ENCODE measurements at regions not wholly inside any gene's neighbourhood (a gene's known extent, or its start where the extent isn't known, plus 50 kb on each side); places are given as distances from the start of the nearest gene placed in this dataset.
"Not testable (repeated sequence)": the region's sequence is repeated elsewhere in the genome, so short reads cannot be mapped to it uniquely, and the experiment has no call there.

- Histone ChIP-seq H3K4me3 (ENCODE audit: low read depth, low read length) (no peak overlapping the region), H3K9ac (ENCODE audit: low read depth, low read length) (no peak overlapping the region), H3K36me3 (ENCODE audit: control insufficient read depth, insufficient read depth, low read length) (no peaks in the 10 kb centered on the region), H3K9me3 (ENCODE audit: control insufficient read depth, insufficient read depth, low read length) (no peaks in the 10 kb centered on the region), H3K4me1 (ENCODE audit: control insufficient read depth, insufficient read depth, low read length) (no peaks in the 10 kb centered on the region), H3K27me3 (ENCODE audit: control insufficient read depth, insufficient read depth, low read length) (no peaks in the 10 kb centered on the region)
Measured at GRCh38 chr7:49660170-49660783, 113.2 kb upstream of the VWC2 start.

DNA sequence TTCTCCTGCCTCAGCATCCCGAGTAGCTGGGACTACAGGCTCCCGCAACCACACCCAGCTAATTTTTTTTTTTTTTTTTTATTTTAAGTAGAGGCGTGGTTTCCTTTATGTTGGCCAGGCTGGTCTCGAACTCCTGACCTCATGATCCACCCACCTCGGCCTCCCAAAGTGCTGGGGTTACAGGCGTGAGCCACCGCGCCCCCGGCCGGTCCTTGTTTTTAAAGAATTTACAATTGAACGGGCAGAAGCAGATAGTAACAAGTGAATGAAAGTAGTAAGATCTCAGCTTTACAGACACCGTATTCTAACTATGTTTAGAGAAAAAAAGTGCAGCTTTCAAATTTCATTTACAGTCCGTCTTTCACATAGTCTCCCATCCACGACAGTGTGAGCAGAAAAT, 112.5 kb upstream of the VWC2 start:
- no peak overlapping the region for H3K9ac ChIP-seq (ENCODE audit: low read depth, low read length)
- H3K9me3 ChIP-seq (ENCODE audit: control insufficient read depth, insufficient read depth, low read length), result no peaks in the 10 kb centered on the region
- no peaks in the 10 kb centered on the region for H3K36me3 ChIP-seq (ENCODE audit: control insufficient read depth, insufficient read depth, low read length)
- H3K27me3 ChIP-seq (ENCODE audit: control insufficient read depth, insufficient read depth, low read length), result no peaks in the 10 kb centered on the region
- no peak overlapping the region for H3K4me3 ChIP-seq (ENCODE audit: low read depth, low read length)
- H3K4me1 ChIP-seq (ENCODE audit: control insufficient read depth, insufficient read depth, low read length), result no peaks in the 10 kb centered on the region

DNA sequence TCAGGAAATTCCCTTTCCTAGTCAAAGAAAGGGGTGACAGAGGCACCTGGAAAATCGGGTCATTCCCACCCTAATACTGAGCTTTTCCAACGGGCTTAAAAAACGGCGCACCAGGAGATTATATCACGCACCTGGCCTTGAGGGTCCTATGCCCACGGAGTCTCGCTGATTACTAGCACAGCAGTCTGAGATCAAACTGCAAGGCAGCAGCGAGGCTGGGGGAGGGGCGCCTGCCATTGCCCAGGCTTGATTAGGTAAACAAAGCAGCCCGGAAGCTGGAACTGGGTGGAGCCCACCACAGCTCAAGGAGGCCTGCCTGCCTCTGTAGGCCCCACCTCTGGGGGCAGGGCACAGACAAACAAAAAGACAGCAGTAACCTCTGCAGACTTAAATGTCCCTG, 107.5 kb upstream of the VWC2 start:
- not testable (repeated sequence) for H3K9ac ChIP-seq (ENCODE audit: low read depth, low read length); H3K27me3 ChIP-seq (ENCODE audit: control insufficient read depth, insufficient read depth, low read length); H3K4me1 ChIP-seq (ENCODE audit: control insufficient read depth, insufficient read depth, low read length); H3K4me3 ChIP-seq (ENCODE audit: low read depth, low read length); H3K36me3 ChIP-seq (ENCODE audit: control insufficient read depth, insufficient read depth, low read length); H3K9me3 ChIP-seq (ENCODE audit: control insufficient read depth, insufficient read depth, low read length)

DNA sequence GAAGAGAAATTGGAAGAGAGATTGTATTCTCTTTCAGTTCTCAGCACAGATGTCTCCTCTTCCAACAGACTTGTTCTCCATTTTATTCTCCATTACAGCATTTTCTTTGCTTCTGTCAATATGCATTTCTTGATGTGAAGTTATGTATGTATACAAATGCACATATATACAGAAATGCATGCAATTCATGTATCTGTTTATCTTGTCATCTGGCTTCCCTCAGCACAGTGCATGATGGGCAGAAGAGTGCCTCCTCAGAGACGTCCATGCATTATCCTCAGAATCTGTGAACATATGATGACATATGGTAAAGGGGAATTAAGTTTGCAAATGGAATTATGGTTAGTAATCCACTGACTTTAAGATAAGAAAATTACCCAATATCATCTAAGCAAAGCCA, 106.7 kb upstream of the VWC2 start:
- no peaks in the 10 kb centered on the region for H3K4me1 ChIP-seq (ENCODE audit: control insufficient read depth, insufficient read depth, low read length)
- H3K9ac ChIP-seq (ENCODE audit: low read depth, low read length), result no peak overlapping the region
- H3K36me3 ChIP-seq (ENCODE audit: control insufficient read depth, insufficient read depth, low read length), result no peaks in the 10 kb centered on the region
- H3K27me3 ChIP-seq (ENCODE audit: control insufficient read depth, insufficient read depth, low read length), result no peaks in the 10 kb centered on the region
- H3K9me3 ChIP-seq (ENCODE audit: control insufficient read depth, insufficient read depth, low read length), result no peaks in the 10 kb centered on the region
- no peak overlapping the region for H3K4me3 ChIP-seq (ENCODE audit: low read depth, low read length)

DNA sequence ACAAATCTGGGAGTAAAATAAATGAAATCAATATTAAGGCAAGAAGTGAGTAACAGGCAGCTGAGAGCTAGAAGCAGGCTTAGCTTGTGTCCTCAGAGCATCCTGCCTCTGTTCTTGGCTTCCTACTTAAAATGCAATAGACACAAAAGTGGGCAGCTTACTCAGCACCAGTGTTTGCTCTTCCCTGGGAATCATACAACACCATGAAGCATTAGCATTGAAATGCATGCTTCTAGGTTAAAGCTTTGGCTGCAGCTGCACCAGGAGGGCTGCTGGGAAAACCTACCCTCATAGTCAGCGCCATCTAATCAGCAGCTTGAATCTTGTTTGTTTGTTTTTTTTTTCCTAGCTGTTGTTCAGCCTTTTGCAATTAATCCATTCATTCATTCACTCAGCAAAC, 104.2 kb upstream of the VWC2 start:
- no peaks in the 10 kb centered on the region for H3K9me3 ChIP-seq (ENCODE audit: control insufficient read depth, insufficient read depth, low read length)
- no peaks in the 10 kb centered on the region for H3K4me1 ChIP-seq (ENCODE audit: control insufficient read depth, insufficient read depth, low read length)
- no peak overlapping the region for H3K4me3 ChIP-seq (ENCODE audit: low read depth, low read length)
- no peaks in the 10 kb centered on the region for H3K36me3 ChIP-seq (ENCODE audit: control insufficient read depth, insufficient read depth, low read length)
- no peaks in the 10 kb centered on the region for H3K27me3 ChIP-seq (ENCODE audit: control insufficient read depth, insufficient read depth, low read length)
- H3K9ac ChIP-seq (ENCODE audit: low read depth, low read length), result no peak overlapping the region

DNA sequence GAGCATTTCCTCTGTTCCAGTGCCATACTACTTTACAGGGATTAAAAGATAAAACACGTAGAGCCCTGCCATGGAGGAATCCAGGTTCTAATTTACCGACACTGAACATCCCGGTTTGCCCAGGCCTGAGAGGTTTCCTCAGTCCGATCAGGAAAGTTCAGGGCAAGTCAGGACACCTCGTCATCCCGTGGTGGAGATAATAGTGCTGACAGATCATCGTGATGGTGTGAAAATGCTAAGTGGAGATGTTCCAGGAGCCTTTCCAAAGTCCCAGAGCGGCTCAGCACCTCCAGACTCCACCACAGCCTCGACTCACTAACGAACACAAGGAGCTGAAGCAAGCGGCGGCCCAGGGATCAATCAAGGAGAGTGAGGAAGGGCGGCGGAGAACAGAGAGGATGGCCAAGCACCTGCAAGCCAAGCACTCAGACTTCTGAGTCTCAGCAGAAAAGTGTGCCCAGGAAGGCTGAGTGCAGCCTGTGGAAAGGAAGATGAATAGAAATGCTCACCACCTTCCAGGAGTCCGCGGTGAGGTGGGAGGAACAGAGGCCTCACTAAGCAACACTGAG, 103.7 kb upstream of the VWC2 start:
- Histone ChIP-seq H3K4me1 (ENCODE audit: control insufficient read depth, insufficient read depth, low read length) (no peaks in the 10 kb centered on the region), H3K9me3 (ENCODE audit: control insufficient read depth, insufficient read depth, low read length) (no peaks in the 10 kb centered on the region), H3K4me3 (ENCODE audit: low read depth, low read length) (no peak overlapping the region), H3K9ac (ENCODE audit: low read depth, low read length) (no peak overlapping the region), H3K36me3 (ENCODE audit: control insufficient read depth, insufficient read depth, low read length) (no peaks in the 10 kb centered on the region), H3K27me3 (ENCODE audit: control insufficient read depth, insufficient read depth, low read length) (no peaks in the 10 kb centered on the region)

- Histone ChIP-seq H3K36me3 (ENCODE audit: control insufficient read depth, insufficient read depth, low read length) (no peaks in the 10 kb centered on the region), H3K9me3 (ENCODE audit: control insufficient read depth, insufficient read depth, low read length) (no peaks in the 10 kb centered on the region), H3K9ac (ENCODE audit: low read depth, low read length) (no peak overlapping the region), H3K4me1 (ENCODE audit: control insufficient read depth, insufficient read depth, low read length) (no peaks in the 10 kb centered on the region), H3K4me3 (ENCODE audit: low read depth, low read length) (no peak overlapping the region), H3K27me3 (ENCODE audit: control insufficient read depth, insufficient read depth, low read length) (no peaks in the 10 kb centered on the region)
Measured at GRCh38 chr7:49670991-49671390, 102.4 kb upstream of the VWC2 start.

GRCh38 chr7:49692516-49692915, 80.9 kb upstream of the VWC2 start:
- no peaks in the 10 kb centered on the region for H3K9me3 ChIP-seq (ENCODE audit: control insufficient read depth, insufficient read depth, low read length)
- H3K27me3 ChIP-seq (ENCODE audit: control insufficient read depth, insufficient read depth, low read length), result no peaks in the 10 kb centered on the region
- no peaks in the 10 kb centered on the region for H3K36me3 ChIP-seq (ENCODE audit: control insufficient read depth, insufficient read depth, low read length)
- no peak overlapping the region for H3K4me3 ChIP-seq (ENCODE audit: low read depth, low read length)
- H3K4me1 ChIP-seq (ENCODE audit: control insufficient read depth, insufficient read depth, low read length), result no peaks in the 10 kb centered on the region
- no peak overlapping the region for H3K9ac ChIP-seq (ENCODE audit: low read depth, low read length)

DNA sequence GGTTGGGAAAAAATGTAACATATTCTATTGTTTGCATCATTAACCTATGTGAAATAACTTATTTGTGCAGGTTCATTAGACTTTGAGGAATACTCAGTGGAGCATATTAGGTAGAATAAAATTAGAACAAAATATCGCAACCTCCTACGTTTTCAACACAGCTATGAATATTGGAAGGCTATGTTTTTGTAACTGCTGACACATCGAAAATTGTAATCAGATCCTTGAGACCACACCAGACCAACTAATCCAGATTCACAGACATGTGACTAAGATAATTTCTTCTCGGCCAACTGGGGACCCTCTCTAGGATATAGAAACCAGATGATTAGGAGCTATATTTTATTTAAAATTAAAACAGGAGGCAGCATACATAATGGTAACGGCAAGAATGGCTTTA, 77.5 kb upstream of the VWC2 start:
- H3K27me3 ChIP-seq (ENCODE audit: control insufficient read depth, insufficient read depth, low read length), result no peaks in the 10 kb centered on the region
- no peaks in the 10 kb centered on the region for H3K9me3 ChIP-seq (ENCODE audit: control insufficient read depth, insufficient read depth, low read length)
- no peak overlapping the region for H3K4me3 ChIP-seq (ENCODE audit: low read depth, low read length)
- H3K36me3 ChIP-seq (ENCODE audit: control insufficient read depth, insufficient read depth, low read length), result no peaks in the 10 kb centered on the region
- no peaks in the 10 kb centered on the region for H3K4me1 ChIP-seq (ENCODE audit: control insufficient read depth, insufficient read depth, low read length)
- no peak overlapping the region for H3K9ac ChIP-seq (ENCODE audit: low read depth, low read length)

GRCh38 chr7:49700841-49701240, 72.6 kb upstream of the VWC2 start:
- Histone ChIP-seq H3K36me3 (ENCODE audit: control insufficient read depth, insufficient read depth, low read length) (no peaks in the 10 kb centered on the region), H3K4me3 (ENCODE audit: low read depth, low read length) (no peak overlapping the region), H3K9me3 (ENCODE audit: control insufficient read depth, insufficient read depth, low read length) (no peaks in the 10 kb centered on the region), H3K9ac (ENCODE audit: low read depth, low read length) (no peak overlapping the region), H3K27me3 (ENCODE audit: control insufficient read depth, insufficient read depth, low read length) (no peaks in the 10 kb centered on the region), H3K4me1 (ENCODE audit: control insufficient read depth, insufficient read depth, low read length) (no peaks in the 10 kb centered on the region)

GRCh38 chr7:49702099-49702498, 71.3 kb upstream of the VWC2 start:
- H3K9me3 ChIP-seq (ENCODE audit: control insufficient read depth, insufficient read depth, low read length), result no peaks in the 10 kb centered on the region
- H3K9ac ChIP-seq (ENCODE audit: low read depth, low read length), result no peak overlapping the region
- no peak overlapping the region for H3K4me3 ChIP-seq (ENCODE audit: low read depth, low read length)
- no peaks in the 10 kb centered on the region for H3K36me3 ChIP-seq (ENCODE audit: control insufficient read depth, insufficient read depth, low read length)
- no peaks in the 10 kb centered on the region for H3K27me3 ChIP-seq (ENCODE audit: control insufficient read depth, insufficient read depth, low read length)
- no peaks in the 10 kb centered on the region for H3K4me1 ChIP-seq (ENCODE audit: control insufficient read depth, insufficient read depth, low read length)

GRCh38 chr7:49703337-49703736, 70.1 kb upstream of the VWC2 start:
- Histone ChIP-seq H3K9me3 (ENCODE audit: control insufficient read depth, insufficient read depth, low read length) (no peaks in the 10 kb centered on the region), H3K36me3 (ENCODE audit: control insufficient read depth, insufficient read depth, low read length) (no peaks in the 10 kb centered on the region), H3K4me3 (ENCODE audit: low read depth, low read length) (no peak overlapping the region), H3K27me3 (ENCODE audit: control insufficient read depth, insufficient read depth, low read length) (no peaks in the 10 kb centered on the region), H3K4me1 (ENCODE audit: control insufficient read depth, insufficient read depth, low read length) (no peaks in the 10 kb centered on the region), H3K9ac (ENCODE audit: low read depth, low read length) (no peak overlapping the region)
